ENCODE measurements at regions not wholly inside any gene's neighbourhood (a gene's known extent, or its start where the extent isn't known, plus 50 kb on each side); places are given as distances from the start of the nearest gene placed in this dataset.

DNA sequence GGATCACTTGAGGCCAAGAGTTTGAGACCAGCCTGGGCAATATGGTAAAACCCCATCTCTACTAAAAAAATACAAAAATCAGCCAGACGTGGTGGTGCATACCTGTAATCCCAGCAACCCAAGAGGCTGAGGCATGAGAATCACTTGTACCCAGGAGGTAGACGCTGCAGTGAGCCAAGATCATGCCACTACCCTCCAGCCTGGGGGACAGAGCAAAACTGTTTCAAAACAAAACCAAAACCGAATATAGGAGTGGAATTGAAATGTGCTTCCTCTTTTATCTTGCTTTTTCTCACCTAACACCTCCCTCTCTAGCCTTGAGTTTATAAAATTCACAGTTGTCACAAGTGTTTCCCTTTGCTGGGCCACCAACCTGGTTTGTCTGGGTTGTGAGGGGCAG, 181.9 kb downstream of the PAH start:
- intact Hi-C loops (cut with DNase I) = no loop called here
- Histone ChIP-seq H3K4me1 (peaks cover 7% of the 10 kb centered on the region), H3K36me3 (no peaks in the 10 kb centered on the region), H3K9me3 (no peaks in the 10 kb centered on the region), H3K27ac (no peak overlapping the region), H3K4me3 (no peak overlapping the region), H3K27me3 (no peaks in the 10 kb centered on the region)
- TF ChIP-seq POLR2AphosphoS5 (IDR thresholded peaks at IDR 0.05; ENCODE audit: insufficient read depth in 1 of 2, low read depth in 1 of 2) = no peak
- no peak for TF ChIP-seq POLR2A (IDR thresholded peaks at IDR 0.05)
- TF ChIP-seq, protein P1, sequence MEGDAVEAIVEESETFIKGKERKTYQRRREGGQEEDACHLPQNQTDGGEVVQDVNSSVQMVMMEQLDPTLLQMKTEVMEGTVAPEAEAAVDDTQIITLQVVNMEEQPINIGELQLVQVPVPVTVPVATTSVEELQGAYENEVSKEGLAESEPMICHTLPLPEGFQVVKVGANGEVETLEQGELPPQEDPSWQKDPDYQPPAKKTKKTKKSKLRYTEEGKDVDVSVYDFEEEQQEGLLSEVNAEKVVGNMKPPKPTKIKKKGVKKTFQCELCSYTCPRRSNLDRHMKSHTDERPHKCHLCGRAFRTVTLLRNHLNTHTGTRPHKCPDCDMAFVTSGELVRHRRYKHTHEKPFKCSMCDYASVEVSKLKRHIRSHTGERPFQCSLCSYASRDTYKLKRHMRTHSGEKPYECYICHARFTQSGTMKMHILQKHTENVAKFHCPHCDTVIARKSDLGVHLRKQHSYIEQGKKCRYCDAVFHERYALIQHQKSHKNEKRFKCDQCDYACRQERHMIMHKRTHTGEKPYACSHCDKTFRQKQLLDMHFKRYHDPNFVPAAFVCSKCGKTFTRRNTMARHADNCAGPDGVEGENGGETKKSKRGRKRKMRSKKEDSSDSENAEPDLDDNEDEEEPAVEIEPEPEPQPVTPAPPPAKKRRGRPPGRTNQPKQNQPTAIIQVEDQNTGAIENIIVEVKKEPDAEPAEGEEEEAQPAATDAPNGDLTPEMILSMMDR (IDR thresholded peaks at IDR 0.05) = no peak
- DNase-seq (ENCODE audit: extremely low spot score in 2 of 2) = no peak

DNA sequence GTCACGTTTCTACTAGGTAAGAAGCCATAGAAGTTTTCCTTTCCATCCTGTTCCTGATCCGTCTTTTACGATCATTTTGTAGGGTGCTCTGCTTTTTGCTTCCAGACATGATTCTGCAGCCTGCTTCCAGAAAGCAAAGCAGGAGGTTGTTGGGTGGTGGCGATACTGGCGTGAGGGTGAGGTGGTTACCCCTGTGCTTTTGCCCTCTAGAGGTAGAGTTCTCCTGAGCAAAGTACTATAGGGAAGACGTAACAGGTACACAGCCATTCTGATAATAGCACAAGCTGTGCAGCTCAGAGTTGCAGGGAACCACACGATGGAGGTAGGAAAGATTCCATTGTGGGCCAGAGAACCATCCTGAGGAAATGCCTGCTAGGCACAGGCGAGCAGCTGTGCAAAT, 186.0 kb downstream of the PAH start:
- no peak overlapping the region for H3K4me3 ChIP-seq
- intact Hi-C loops (cut with DNase I) = no loop called here

DNA sequence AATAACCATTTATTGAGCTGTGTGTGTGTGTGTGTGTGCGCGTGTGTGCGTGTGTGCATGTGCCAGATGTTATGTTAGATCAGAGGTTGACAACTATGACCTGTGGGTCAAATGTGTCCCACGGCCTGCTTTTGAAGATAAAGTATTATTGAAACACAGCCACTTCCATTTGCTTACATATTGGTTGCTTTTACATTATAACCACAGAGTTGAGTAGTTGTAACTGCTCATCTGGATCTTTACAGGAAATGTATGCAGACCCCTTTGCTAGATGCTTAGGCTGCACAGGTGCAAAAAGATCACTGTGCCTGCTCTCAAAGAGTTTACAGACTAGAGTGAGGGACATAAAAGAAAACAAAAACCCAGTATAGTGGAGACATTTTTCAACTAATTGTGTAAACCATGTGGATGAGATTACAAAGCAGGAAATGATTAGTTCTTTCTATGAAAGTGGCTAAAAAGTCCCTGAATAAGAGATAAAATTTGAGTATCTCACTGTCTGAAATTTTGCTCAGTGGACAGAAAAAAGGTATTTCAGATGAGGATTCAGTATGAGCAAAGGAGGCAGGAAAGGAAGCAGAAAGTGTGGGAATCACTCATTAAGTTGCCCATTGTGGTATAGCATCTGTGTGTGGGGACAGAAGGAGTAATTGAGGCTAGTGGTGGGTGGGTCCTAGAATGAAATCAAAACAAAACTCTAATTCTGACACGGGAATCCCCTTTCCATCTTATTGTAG, 188.4 kb downstream of the PAH start:
- H3K27ac ChIP-seq = peak overlapping the region; percentile 27
- no peaks in the 10 kb centered on the region for H3K36me3 ChIP-seq
- no peaks in the 10 kb centered on the region for H3K4me1 ChIP-seq
- H3K4me3 ChIP-seq = no peak overlapping the region
- H3K27me3 ChIP-seq = no peaks in the 10 kb centered on the region
- TF ChIP-seq POLR2AphosphoS5 (IDR thresholded peaks at IDR 0.05; ENCODE audit: insufficient read depth in 1 of 2, low read depth in 1 of 2) (no peak), POLR2A (IDR thresholded peaks at IDR 0.05) (no peak)
- TF ChIP-seq, protein P1 (IDR thresholded peaks at IDR 0.05) = no peak
- no peak for DNase-seq (ENCODE audit: extremely low spot score in 2 of 2)
- intact Hi-C loops (cut with DNase I) = no loop called here
- no peaks in the 10 kb centered on the region for H3K9me3 ChIP-seq

More for the DNA sequence above, 186.0 kb downstream of the PAH start:
- Histone ChIP-seq H3K4me1 (no peaks in the 10 kb centered on the region), H3K9me3 (no peaks in the 10 kb centered on the region), H3K27ac (no peak overlapping the region), H3K27me3 (no peaks in the 10 kb centered on the region), H3K36me3 (no peaks in the 10 kb centered on the region)
- no peak for DNase-seq (ENCODE audit: extremely low spot score in 2 of 2)
- TF ChIP-seq POLR2A (IDR thresholded peaks at IDR 0.05) (no peak), POLR2AphosphoS5 (IDR thresholded peaks at IDR 0.05; ENCODE audit: insufficient read depth in 1 of 2, low read depth in 1 of 2) (no peak)
- TF ChIP-seq, protein P1 (IDR thresholded peaks at IDR 0.05) = no peak

DNA sequence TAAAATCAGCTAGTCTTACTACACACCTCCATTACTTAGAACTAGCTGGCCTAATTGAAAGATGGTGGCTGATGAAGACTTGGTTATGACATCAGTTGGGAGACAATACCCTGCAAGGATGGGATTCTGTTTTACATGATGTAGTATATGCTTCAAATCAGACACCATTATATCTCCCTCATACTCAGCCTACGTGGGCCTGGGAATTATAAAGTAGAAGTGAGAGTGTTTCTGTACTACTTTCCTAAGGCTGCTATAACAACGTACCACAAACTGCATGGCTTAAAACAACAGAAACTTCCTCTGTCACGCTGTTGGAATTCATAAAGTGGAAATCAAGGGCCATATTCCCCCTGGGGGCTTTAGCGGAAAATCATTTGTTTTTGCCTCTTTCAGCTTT, 190.4 kb downstream of the PAH start:
- intact Hi-C loops (cut with DNase I) = no loop called here
- Histone ChIP-seq H3K27me3 (no peaks in the 10 kb centered on the region), H3K4me3 (no peak overlapping the region), H3K4me1 (no peaks in the 10 kb centered on the region), H3K9me3 (no peaks in the 10 kb centered on the region), H3K27ac (no peak overlapping the region), H3K36me3 (no peaks in the 10 kb centered on the region)
- DNase-seq (ENCODE audit: extremely low spot score in 2 of 2) = no peak
- no peak for TF ChIP-seq POLR2A (IDR thresholded peaks at IDR 0.05)
- TF ChIP-seq POLR2AphosphoS5 (IDR thresholded peaks at IDR 0.05; ENCODE audit: insufficient read depth in 1 of 2, low read depth in 1 of 2) = no peak
- TF ChIP-seq, protein P1 (IDR thresholded peaks at IDR 0.05) = no peak

DNA sequence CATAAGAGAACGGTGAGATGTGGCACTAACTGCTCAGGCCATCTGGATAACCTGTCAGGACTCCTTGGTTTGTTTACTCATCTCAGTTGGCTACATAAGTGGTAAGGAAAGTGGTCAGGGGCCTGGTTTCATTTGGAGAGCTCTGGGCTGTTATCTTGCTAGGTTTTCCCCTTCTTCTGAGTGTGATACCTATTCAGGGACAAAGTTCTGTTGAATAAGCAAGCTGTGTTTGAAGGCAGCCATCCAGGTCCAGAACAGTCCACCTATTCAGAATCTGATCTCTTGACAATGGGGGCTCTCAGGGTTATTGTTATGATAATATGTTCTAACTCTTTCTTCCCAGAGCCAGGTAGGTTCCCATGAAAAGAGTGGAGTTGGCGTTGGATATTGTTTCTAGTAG, 194.9 kb downstream of the PAH start:
- no peaks in the 10 kb centered on the region for H3K36me3 ChIP-seq
- no peak overlapping the region for H3K4me3 ChIP-seq
- no peak for DNase-seq (ENCODE audit: extremely low spot score in 2 of 2)
- intact Hi-C loops (cut with DNase I) = no loop called here
- no peaks in the 10 kb centered on the region for H3K27me3 ChIP-seq
- H3K4me1 ChIP-seq = no peaks in the 10 kb centered on the region
- no peak overlapping the region for H3K27ac ChIP-seq
- no peaks in the 10 kb centered on the region for H3K9me3 ChIP-seq
- TF ChIP-seq, protein P1 (IDR thresholded peaks at IDR 0.05) = no peak
- no peak for TF ChIP-seq POLR2AphosphoS5 (IDR thresholded peaks at IDR 0.05; ENCODE audit: insufficient read depth in 1 of 2, low read depth in 1 of 2)
- TF ChIP-seq POLR2A (IDR thresholded peaks at IDR 0.05) = no peak
